Coronary artery (tissue), 2 donors: ENCODE measurements at regions not wholly inside any gene's neighbourhood (a gene's known extent, or its start where the extent isn't known, plus 50 kb on each side); places are given as distances from the start of the nearest gene placed in this dataset.

Experiments
- DNase-seq: peaks from one replicate; pipeline ENCODE4 v3.0.0-alpha.2; 2017; ENCODE audit warnings: low spot score
- H3K27ac ChIP-seq, 2 donors: fragments of 200-600 bp; sonication (generic); one replicate each; pipeline ENCODE4 v1.5.1; 2016 to 2019
- H3K4me3 ChIP-seq: fragments of 200-600 bp; sonication (generic); 2 replicates; pipeline ENCODE4 v1.5.1; 2016; ENCODE audit warnings: mild to moderate bottlenecking, moderate library complexity
- CTCF ChIP-seq: fragments of 200-600 bp; sonication (generic); IDR thresholded peaks from one replicate; pipeline ENCODE4 v1.5.1; 2019; ENCODE audit warnings: antibody characterized with exemption

GRCh38 chr12:77689510-77690086, 141.1 kb upstream of the NAV3 start:
- DNase-seq: no peak
- no peak for TF ChIP-seq CTCF
- no peak overlapping the region for H3K4me3 ChIP-seq
- H3K27ac ChIP-seq: no peak overlapping the region

GRCh38 chr12:77687321-77687720, 143.4 kb upstream of the NAV3 start:
- no peak for TF ChIP-seq CTCF
- DNase-seq: no peak
- Histone ChIP-seq H3K27ac (no peak overlapping the region), H3K4me3 (no peak overlapping the region)

- Histone ChIP-seq H3K4me3 (no peak overlapping the region), H3K27ac (no peak overlapping the region)
- no peak for DNase-seq
- TF ChIP-seq CTCF: no peak
Observed at GRCh38 chr12:77686760-77687159, 143.9 kb upstream of the NAV3 start.

GRCh38 chr12:77685901-77686300, 144.8 kb upstream of the NAV3 start:
- no peak for TF ChIP-seq CTCF
- Histone ChIP-seq H3K4me3 (no peak overlapping the region), H3K27ac (no peak overlapping the region)
- no peak for DNase-seq

- DNase-seq: peak; percentile 72
- TF ChIP-seq CTCF: no peak
- peak overlapping the region; percentile 26 for H3K4me3 ChIP-seq
- no peak overlapping the region for H3K27ac ChIP-seq
Observed at GRCh38 chr12:77685112-77685511, 145.6 kb upstream of the NAV3 start.

- Histone ChIP-seq H3K4me3 (no peak overlapping the region), H3K27ac (no peak overlapping the region)
- DNase-seq: no peak
- no peak for TF ChIP-seq CTCF
Observed at GRCh38 chr12:77682488-77682887, 148.2 kb upstream of the NAV3 start.

GRCh38 chr12:77681726-77682125, 149.0 kb upstream of the NAV3 start:
- TF ChIP-seq CTCF: no peak
- no peak for DNase-seq
- Histone ChIP-seq H3K27ac (no peak overlapping the region), H3K4me3 (no peak overlapping the region)
